Transverse colon (tissue), 4 donors: ENCODE measurements at regions not wholly inside any gene's neighbourhood (a gene's known extent, or its start where the extent isn't known, plus 50 kb on each side); places are given as distances from the start of the nearest gene placed in this dataset.

Experiments used
- POLR2A ChIP-seq: fragments of 450-650 bp; IDR thresholded peaks from one replicate; pipeline ENCODE4 v1.6.1; 2016; ENCODE audit warnings: antibody characterized with exemption, mild to moderate bottlenecking, moderate library complexity
- POLR2AphosphoS5 ChIP-seq, 3 donors: sonication (generic); formaldehyde crosslinking; IDR thresholded peaks; one replicate each; pipeline ENCODE4 v1.6.1; 2016; ENCODE audit warnings: antibody characterized with exemption in 3 of 3
- TF ChIP-seq, protein P1 (sequence below), 5 experiments: fragments of 200-600 bp in 3 of 5; fragments of 450-650 bp in 2 of 5; sonication (generic) in 3 of 5; IDR thresholded peaks; 1 replicate in 2 of 5; 2 replicates in 3 of 5; pipeline ENCODE4 v1.5.1; 2016 to 2017; ENCODE audit warnings: antibody characterized with exemption in 5 of 5, inconsistent platforms in 3 of 5, mild to moderate bottlenecking in 2 of 5, moderate library complexity in 1 of 5

DNA sequence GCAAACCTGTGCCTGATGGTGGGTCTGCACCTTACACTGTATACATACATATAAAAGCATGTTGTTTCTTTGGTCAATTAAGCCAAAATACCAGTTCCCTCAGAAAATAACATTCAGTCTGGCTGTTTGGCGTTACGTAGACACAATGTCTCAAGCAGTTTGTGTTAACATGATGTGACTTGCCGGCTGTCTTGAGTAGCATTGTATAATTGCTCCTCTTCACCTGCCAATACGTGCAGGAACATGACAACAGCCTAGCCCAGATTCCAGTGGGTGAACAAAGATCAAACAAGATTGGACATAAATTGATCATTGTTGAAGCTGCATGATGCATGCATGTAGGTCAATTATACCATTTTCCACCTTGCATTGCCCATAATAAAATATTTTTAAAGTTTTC is 102.3 kb downstream of the F11 start:
- TF ChIP-seq, protein P1, sequence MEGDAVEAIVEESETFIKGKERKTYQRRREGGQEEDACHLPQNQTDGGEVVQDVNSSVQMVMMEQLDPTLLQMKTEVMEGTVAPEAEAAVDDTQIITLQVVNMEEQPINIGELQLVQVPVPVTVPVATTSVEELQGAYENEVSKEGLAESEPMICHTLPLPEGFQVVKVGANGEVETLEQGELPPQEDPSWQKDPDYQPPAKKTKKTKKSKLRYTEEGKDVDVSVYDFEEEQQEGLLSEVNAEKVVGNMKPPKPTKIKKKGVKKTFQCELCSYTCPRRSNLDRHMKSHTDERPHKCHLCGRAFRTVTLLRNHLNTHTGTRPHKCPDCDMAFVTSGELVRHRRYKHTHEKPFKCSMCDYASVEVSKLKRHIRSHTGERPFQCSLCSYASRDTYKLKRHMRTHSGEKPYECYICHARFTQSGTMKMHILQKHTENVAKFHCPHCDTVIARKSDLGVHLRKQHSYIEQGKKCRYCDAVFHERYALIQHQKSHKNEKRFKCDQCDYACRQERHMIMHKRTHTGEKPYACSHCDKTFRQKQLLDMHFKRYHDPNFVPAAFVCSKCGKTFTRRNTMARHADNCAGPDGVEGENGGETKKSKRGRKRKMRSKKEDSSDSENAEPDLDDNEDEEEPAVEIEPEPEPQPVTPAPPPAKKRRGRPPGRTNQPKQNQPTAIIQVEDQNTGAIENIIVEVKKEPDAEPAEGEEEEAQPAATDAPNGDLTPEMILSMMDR (IDR thresholded peaks at IDR 0.05): no peak
- TF ChIP-seq POLR2A: no peak
- no peak for TF ChIP-seq POLR2AphosphoS5 (IDR thresholded peaks at IDR 0.05)
